HG03039 (cell line): ENCODE measurements at regions not wholly inside any gene's neighbourhood (a gene's known extent, or its start where the extent isn't known, plus 50 kb on each side); places are given as distances from the start of the nearest gene placed in this dataset.

ENCODE experiments used
- ATAC-seq: cut with Tn5 transposase; IDR thresholded peaks from one replicate; pipeline ENCODE4 v1.9.1; 2021; ENCODE audit warnings: mild to moderate bottlenecking, moderate library complexity; ENCODE audit not compliant: unreplicated experiment

GRCh38 chr17:51540151-51540550 is 279.8 kb downstream of the UTP18 start:
- no peak for ATAC-seq

DNA sequence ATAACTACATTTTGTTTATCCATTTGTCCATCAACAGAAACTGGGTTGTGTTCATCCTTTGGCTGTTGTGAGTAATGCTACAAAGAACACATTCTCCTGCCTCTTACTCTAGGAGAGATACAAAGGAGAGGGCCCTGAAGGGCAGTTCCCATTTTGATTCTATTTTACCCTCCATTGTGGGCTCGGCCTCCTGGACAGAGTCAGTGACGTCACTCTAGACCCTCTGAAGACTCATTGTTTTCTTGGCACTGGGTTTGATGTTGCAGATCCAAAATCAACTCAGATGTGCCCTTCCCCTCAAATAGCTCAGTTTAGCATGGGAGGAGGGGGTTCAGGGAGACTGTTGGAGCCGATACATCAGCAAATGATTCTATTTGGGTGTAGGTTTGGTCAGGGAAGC is 280.9 kb downstream of the UTP18 start:
- ATAC-seq, result no peak

DNA sequence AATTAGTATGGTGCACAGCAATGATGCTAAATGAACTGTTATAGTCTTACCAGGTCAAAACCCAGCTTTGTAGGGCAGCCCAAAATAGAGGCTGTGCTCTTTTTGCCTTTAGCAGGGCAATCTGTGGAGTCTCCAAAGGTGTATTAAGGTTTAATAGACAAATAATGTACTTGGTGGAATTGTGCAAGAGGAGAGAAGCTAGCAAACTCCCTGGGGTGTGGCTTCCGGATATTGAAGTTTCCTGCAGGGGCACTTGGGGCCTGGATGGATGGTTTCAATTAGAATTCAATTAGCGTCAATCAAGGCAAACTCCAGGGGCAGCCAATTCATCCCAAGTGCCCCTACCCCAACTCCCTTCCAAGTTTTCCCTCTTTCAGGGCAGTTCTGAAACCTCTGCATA is 285.8 kb downstream of the UTP18 start:
- no peak for ATAC-seq

DNA sequence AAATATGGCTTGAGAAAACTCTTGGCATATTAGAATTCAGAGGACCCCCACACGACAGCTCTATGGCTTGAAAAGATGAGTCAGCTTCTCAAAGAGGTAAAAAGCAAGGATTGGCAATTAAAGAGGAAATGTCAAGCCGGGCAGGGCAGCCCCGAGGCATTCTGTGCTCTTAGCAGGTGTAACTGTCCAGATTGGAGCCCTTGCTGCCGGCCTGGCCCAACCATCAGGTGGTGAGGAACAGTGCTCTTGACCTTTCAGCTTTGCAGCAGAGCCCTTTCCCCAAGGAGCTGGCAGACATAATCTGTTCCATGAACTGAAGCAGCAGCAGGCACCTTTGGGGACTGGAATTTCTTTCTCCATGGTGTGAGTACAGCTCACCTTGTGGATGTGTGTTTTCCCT is 287.8 kb downstream of the UTP18 start:
- no peak for ATAC-seq

- ATAC-seq, result no peak
Measured at GRCh38 chr17:51555153-51555552, 294.8 kb downstream of the UTP18 start.

- no peak for ATAC-seq
Measured at GRCh38 chr17:51559778-51560177, 299.4 kb downstream of the UTP18 start.

DNA sequence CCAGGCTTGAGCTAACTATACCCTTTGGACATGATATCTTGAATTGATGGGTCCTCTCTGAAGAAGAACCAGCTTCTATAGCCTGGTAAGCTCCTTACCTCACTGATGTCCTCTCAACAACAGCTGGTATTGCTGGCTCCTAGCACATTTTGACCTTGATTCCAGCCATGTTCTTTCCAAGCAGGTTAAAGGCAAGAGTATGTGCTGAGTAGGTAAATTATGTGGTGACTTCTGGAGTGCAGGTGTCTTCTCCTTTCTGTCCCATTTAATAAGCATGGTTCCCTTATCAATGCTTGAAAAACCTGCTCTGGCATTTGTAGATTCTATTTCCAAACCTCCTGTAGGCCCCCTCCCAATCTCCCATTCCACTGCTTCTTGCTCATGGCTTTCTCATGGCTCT is 300.1 kb downstream of the UTP18 start:
- no peak for ATAC-seq

GRCh38 chr17:51563961-51564360 is 303.6 kb downstream of the UTP18 start:
- no peak for ATAC-seq

- ATAC-seq, result no peak
Measured at GRCh38 chr17:51572115-51572514, 311.8 kb downstream of the UTP18 start.
